ENCODE measurements at regions not wholly inside any gene's neighbourhood (a gene's known extent, or its start where the extent isn't known, plus 50 kb on each side); places are given as distances from the start of the nearest gene placed in this dataset.

GRCh38 chr3:145854499-145854898, 306.5 kb downstream of the PLOD2 start:
- H3K79me1 ChIP-seq (replicated peaks; ENCODE audit: low read length, poor library complexity, severe bottlenecking), result no peaks in the 10 kb centered on the region
- H2AK5ac ChIP-seq (ENCODE audit: low read length, severe bottlenecking), result no peak overlapping the region
- no peak overlapping the region for H3K4ac ChIP-seq (ENCODE audit: low read depth in 1 of 2, low read length in 2 of 2)
- no peak overlapping the region for H4K8ac ChIP-seq (ENCODE audit: low read length)
- no peaks in the 10 kb centered on the region for H3K27me3 ChIP-seq (ENCODE audit: control insufficient read depth in 1 of 2, insufficient read depth in 1 of 2, low read length in 2 of 2)
- H3K4me3 ChIP-seq (ENCODE audit: insufficient read depth in 1 of 2, low read depth in 1 of 2, low read length in 2 of 2), result no peak overlapping the region
- no peak overlapping the region for H2AFZ ChIP-seq (ENCODE audit: low read depth, low read length)
- no peak overlapping the region for H3K14ac ChIP-seq (ENCODE audit: low read length in 2 of 2)
- H3K9me3 ChIP-seq (ENCODE audit: control insufficient read depth, low read length), result no peaks in the 10 kb centered on the region
- no CpG with 5 or more reads among the region's 2 CpGs for WGBS
- H3K9ac ChIP-seq (ENCODE audit: low read length), result no peak overlapping the region
- H2BK120ac ChIP-seq (ENCODE audit: low read depth, low read length), result no peak overlapping the region
- no peak overlapping the region for H2BK12ac ChIP-seq (ENCODE audit: low read length in 2 of 2)
- no peaks in the 10 kb centered on the region for H3K4me1 ChIP-seq (ENCODE audit: control insufficient read depth, insufficient read depth, low read depth, low read length)
- H3K4me2 ChIP-seq (ENCODE audit: low read length, poor library complexity, severe bottlenecking), result no peak overlapping the region
- no peak overlapping the region for H3K23ac ChIP-seq (ENCODE audit: low read length in 2 of 2)
- no peak overlapping the region for H2BK15ac ChIP-seq (ENCODE audit: low read depth, poor library complexity, severe bottlenecking)
- no peak for DNase-seq
- H4K91ac ChIP-seq (ENCODE audit: low read length), result no peak overlapping the region
- H3K18ac ChIP-seq (ENCODE audit: low read depth in 1 of 2, low read length in 2 of 2), result no peak overlapping the region
- no peaks in the 10 kb centered on the region for H3K36me3 ChIP-seq (ENCODE audit: control insufficient read depth in 1 of 2, insufficient read depth in 2 of 2, low read depth in 1 of 2, low read length in 2 of 2)
- H2BK5ac ChIP-seq (ENCODE audit: low read depth, low read length, poor library complexity, severe bottlenecking), result no peak overlapping the region
- H3K27ac ChIP-seq (ENCODE audit: low read length, poor library complexity, severe bottlenecking), result no peak overlapping the region

- Histone ChIP-seq H3K79me1 (replicated peaks; ENCODE audit: low read length, poor library complexity, severe bottlenecking) (no peaks in the 10 kb centered on the region), H3K4me1 (ENCODE audit: control insufficient read depth, insufficient read depth, low read depth, low read length) (no peaks in the 10 kb centered on the region), H3K4me2 (ENCODE audit: low read length, poor library complexity, severe bottlenecking) (no peak overlapping the region), H3K9ac (ENCODE audit: low read length) (no peak overlapping the region), H3K9me3 (ENCODE audit: control insufficient read depth, low read length) (no peaks in the 10 kb centered on the region), H3K36me3 (ENCODE audit: control insufficient read depth in 1 of 2, insufficient read depth in 2 of 2, low read depth in 1 of 2, low read length in 2 of 2) (no peaks in the 10 kb centered on the region), H3K4me3 (ENCODE audit: insufficient read depth in 1 of 2, low read depth in 1 of 2, low read length in 2 of 2) (no peak overlapping the region), H2BK12ac (ENCODE audit: low read length in 2 of 2) (no peak overlapping the region), H2AFZ (ENCODE audit: low read depth, low read length) (no peak overlapping the region), H4K91ac (ENCODE audit: low read length) (no peak overlapping the region), H3K18ac (ENCODE audit: low read depth in 1 of 2, low read length in 2 of 2) (no peak overlapping the region), H3K14ac (ENCODE audit: low read length in 2 of 2) (no peak overlapping the region), H2BK5ac (ENCODE audit: low read depth, low read length, poor library complexity, severe bottlenecking) (no peak overlapping the region), H2AK5ac (ENCODE audit: low read length, severe bottlenecking) (no peak overlapping the region), H3K27ac (ENCODE audit: low read length, poor library complexity, severe bottlenecking) (no peak overlapping the region), H3K4ac (ENCODE audit: low read depth in 1 of 2, low read length in 2 of 2) (no peak overlapping the region), H3K27me3 (ENCODE audit: control insufficient read depth in 1 of 2, insufficient read depth in 1 of 2, low read length in 2 of 2) (no peaks in the 10 kb centered on the region), H2BK120ac (ENCODE audit: low read depth, low read length) (no peak overlapping the region), H4K8ac (ENCODE audit: low read length) (no peak overlapping the region), H2BK15ac (ENCODE audit: low read depth, poor library complexity, severe bottlenecking) (no peak overlapping the region), H3K23ac (ENCODE audit: low read length in 2 of 2) (no peak overlapping the region)
- no peak for DNase-seq
- WGBS, result no CpG with 5 or more reads among the region's 1 CpG
Observed at GRCh38 chr3:145857956-145858355, 303.0 kb downstream of the PLOD2 start.

- H2BK12ac ChIP-seq (ENCODE audit: low read length in 2 of 2), result no peak overlapping the region
- no peaks in the 10 kb centered on the region for H3K4me1 ChIP-seq (ENCODE audit: control insufficient read depth, insufficient read depth, low read depth, low read length)
- no peak overlapping the region for H3K4me3 ChIP-seq (ENCODE audit: insufficient read depth in 1 of 2, low read depth in 1 of 2, low read length in 2 of 2)
- H3K23ac ChIP-seq (ENCODE audit: low read length in 2 of 2), result no peak overlapping the region
- no peaks in the 10 kb centered on the region for H3K27me3 ChIP-seq (ENCODE audit: control insufficient read depth in 1 of 2, insufficient read depth in 1 of 2, low read length in 2 of 2)
- H2BK5ac ChIP-seq (ENCODE audit: low read depth, low read length, poor library complexity, severe bottlenecking), result no peak overlapping the region
- H4K8ac ChIP-seq (ENCODE audit: low read length), result no peak overlapping the region
- H3K9ac ChIP-seq (ENCODE audit: low read length), result no peak overlapping the region
- H2AK5ac ChIP-seq (ENCODE audit: low read length, severe bottlenecking), result no peak overlapping the region
- no peak overlapping the region for H2BK120ac ChIP-seq (ENCODE audit: low read depth, low read length)
- H3K79me1 ChIP-seq (replicated peaks; ENCODE audit: low read length, poor library complexity, severe bottlenecking), result no peaks in the 10 kb centered on the region
- H4K91ac ChIP-seq (ENCODE audit: low read length), result no peak overlapping the region
- no peak overlapping the region for H3K14ac ChIP-seq (ENCODE audit: low read length in 2 of 2)
- DNase-seq, result no peak
- H3K4ac ChIP-seq (ENCODE audit: low read depth in 1 of 2, low read length in 2 of 2), result no peak overlapping the region
- H2AFZ ChIP-seq (ENCODE audit: low read depth, low read length), result no peak overlapping the region
- H3K4me2 ChIP-seq (ENCODE audit: low read length, poor library complexity, severe bottlenecking), result no peak overlapping the region
- H3K27ac ChIP-seq (ENCODE audit: low read length, poor library complexity, severe bottlenecking), result no peak overlapping the region
- H3K9me3 ChIP-seq (ENCODE audit: control insufficient read depth, low read length), result no peaks in the 10 kb centered on the region
- no peak overlapping the region for H2BK15ac ChIP-seq (ENCODE audit: low read depth, poor library complexity, severe bottlenecking)
- 63% methylated on average over 2 of the region's 2 CpGs for WGBS
- H3K36me3 ChIP-seq (ENCODE audit: control insufficient read depth in 1 of 2, insufficient read depth in 2 of 2, low read depth in 1 of 2, low read length in 2 of 2), result no peaks in the 10 kb centered on the region
- no peak overlapping the region for H3K18ac ChIP-seq (ENCODE audit: low read depth in 1 of 2, low read length in 2 of 2)
Observed at GRCh38 chr3:145864336-145864735, 296.6 kb downstream of the PLOD2 start.

GRCh38 chr3:145865399-145866018, 295.5 kb downstream of the PLOD2 start:
- H3K4me2 ChIP-seq (ENCODE audit: low read length, poor library complexity, severe bottlenecking), result no peak overlapping the region
- H3K27ac ChIP-seq (ENCODE audit: low read length, poor library complexity, severe bottlenecking), result no peak overlapping the region
- no peaks in the 10 kb centered on the region for H3K9me3 ChIP-seq (ENCODE audit: control insufficient read depth, low read length)
- H2BK15ac ChIP-seq (ENCODE audit: low read depth, poor library complexity, severe bottlenecking), result no peak overlapping the region
- no peak overlapping the region for H2BK5ac ChIP-seq (ENCODE audit: low read depth, low read length, poor library complexity, severe bottlenecking)
- no peak overlapping the region for H3K4ac ChIP-seq (ENCODE audit: low read depth in 1 of 2, low read length in 2 of 2)
- H3K79me1 ChIP-seq (replicated peaks; ENCODE audit: low read length, poor library complexity, severe bottlenecking), result no peaks in the 10 kb centered on the region
- WGBS, result 88% methylated on average over 1 of the region's 4 CpGs
- H4K8ac ChIP-seq (ENCODE audit: low read length), result no peak overlapping the region
- H3K27me3 ChIP-seq (ENCODE audit: control insufficient read depth in 1 of 2, insufficient read depth in 1 of 2, low read length in 2 of 2), result no peaks in the 10 kb centered on the region
- H3K18ac ChIP-seq (ENCODE audit: low read depth in 1 of 2, low read length in 2 of 2), result no peak overlapping the region
- no peak overlapping the region for H3K23ac ChIP-seq (ENCODE audit: low read length in 2 of 2)
- H2AK5ac ChIP-seq (ENCODE audit: low read length, severe bottlenecking), result no peak overlapping the region
- H2AFZ ChIP-seq (ENCODE audit: low read depth, low read length), result no peak overlapping the region
- H3K14ac ChIP-seq (ENCODE audit: low read length in 2 of 2), result no peak overlapping the region
- no peak overlapping the region for H3K4me3 ChIP-seq (ENCODE audit: insufficient read depth in 1 of 2, low read depth in 1 of 2, low read length in 2 of 2)
- no peaks in the 10 kb centered on the region for H3K4me1 ChIP-seq (ENCODE audit: control insufficient read depth, insufficient read depth, low read depth, low read length)
- no peak overlapping the region for H2BK120ac ChIP-seq (ENCODE audit: low read depth, low read length)
- no peak overlapping the region for H4K91ac ChIP-seq (ENCODE audit: low read length)
- no peak overlapping the region for H2BK12ac ChIP-seq (ENCODE audit: low read length in 2 of 2)
- DNase-seq, result no peak
- no peaks in the 10 kb centered on the region for H3K36me3 ChIP-seq (ENCODE audit: control insufficient read depth in 1 of 2, insufficient read depth in 2 of 2, low read depth in 1 of 2, low read length in 2 of 2)
- H3K9ac ChIP-seq (ENCODE audit: low read length), result no peak overlapping the region
